ENCODE measurements at regions not wholly inside any gene's neighbourhood (a gene's known extent, or its start where the extent isn't known, plus 50 kb on each side); places are given as distances from the start of the nearest gene placed in this dataset.

- no peak for DNase-seq (ENCODE audit: low read depth)
Measured at GRCh38 chr13:63420685-63421084, 2005.0 kb upstream of the PCDH20 start.

DNA sequence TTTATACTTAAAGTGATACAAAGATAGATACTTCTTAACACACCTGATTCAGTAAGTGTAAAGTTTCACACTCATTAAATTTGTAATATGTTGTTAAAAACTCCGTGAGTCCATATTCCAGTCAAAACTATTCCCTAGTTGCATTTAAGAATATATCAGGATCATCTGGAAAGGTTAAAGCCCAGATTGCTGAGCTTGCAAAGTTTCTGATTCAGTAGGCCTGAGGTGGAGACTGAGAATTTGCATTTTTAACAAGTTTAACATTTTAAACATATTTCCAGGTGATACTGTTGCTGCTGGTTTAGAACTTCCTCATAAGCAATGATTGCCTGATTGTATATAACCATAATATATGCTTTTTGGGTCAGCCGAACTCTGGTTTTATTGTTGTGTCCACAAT is 1998.6 kb upstream of the PCDH20 start:
- no peak for DNase-seq (ENCODE audit: low read depth)

DNA sequence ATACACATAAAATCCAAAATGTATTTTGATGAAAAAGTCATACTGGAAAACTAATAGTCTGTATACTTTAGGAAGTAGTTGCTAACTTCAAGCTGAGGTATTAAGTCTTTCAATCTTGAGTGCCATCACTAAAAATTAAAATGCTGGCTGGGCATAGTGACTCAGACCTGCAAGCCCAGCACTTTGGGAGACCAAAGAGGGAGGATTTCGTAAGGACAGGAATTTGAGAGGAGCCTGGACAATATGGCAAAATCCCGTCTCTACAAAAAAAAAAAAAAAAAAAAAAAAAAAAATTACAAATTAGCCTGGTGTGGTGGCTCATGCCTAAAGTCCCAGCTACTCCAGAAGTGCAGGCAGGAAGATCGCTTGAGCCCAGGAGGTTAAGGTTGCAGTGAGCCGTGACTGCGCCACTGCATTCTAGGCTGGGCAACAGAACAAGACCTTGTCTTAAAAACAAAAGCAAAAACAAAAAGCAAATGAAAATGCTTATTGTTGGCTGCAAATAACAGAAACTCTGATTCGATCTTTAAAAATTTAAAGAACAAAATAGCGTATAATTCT is 1994.2 kb upstream of the PCDH20 start:
- peak; percentile 70 for DNase-seq (ENCODE audit: low read depth)

DNA sequence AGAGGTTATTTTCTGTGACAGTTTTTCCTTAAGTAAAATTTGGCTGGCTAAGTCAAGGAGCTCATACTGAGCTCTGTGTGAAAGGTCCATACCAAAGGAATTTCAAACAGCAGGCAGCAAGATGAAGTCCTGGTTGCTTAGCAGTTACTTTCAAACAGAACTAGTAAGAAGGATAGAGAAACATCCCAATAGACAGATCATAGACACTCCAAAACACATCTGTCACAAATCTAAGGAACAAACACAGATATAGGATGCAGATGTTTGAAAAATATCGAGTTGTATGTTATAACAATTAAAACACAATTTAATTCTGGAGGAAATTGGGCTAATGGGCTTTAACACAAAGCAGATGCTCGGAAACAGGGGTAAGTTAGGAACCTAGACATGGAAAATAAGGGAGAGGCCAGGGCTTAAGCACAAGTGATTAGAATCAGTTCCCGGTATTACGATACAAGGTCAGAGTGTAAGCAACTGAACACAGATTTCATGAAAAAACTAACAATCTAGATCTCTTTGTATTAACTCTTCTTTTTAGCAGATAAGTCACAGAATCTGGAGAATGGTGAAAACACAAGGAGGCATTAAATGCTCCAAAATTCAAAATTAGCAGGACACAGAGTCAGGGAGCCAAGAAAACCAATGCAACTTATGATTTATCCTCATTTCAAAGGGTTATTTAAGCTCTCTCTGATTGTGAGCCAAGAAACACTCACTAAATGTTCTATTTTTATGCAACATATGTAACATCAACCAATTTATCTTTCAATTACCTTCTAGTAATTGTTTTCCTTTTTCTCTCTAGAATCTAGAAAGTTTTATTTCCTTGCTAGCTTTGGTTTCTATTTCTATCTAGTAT is 1992.9 kb upstream of the PCDH20 start:
- DNase-seq (ENCODE audit: low read depth), result peak; percentile 70

GRCh38 chr13:63403733-63404132 is 1988.1 kb upstream of the PCDH20 start:
- peak; percentile 52 for DNase-seq (ENCODE audit: low read depth)

GRCh38 chr13:63396746-63397145 is 1981.1 kb upstream of the PCDH20 start:
- no peak for DNase-seq (ENCODE audit: low read depth)

DNA sequence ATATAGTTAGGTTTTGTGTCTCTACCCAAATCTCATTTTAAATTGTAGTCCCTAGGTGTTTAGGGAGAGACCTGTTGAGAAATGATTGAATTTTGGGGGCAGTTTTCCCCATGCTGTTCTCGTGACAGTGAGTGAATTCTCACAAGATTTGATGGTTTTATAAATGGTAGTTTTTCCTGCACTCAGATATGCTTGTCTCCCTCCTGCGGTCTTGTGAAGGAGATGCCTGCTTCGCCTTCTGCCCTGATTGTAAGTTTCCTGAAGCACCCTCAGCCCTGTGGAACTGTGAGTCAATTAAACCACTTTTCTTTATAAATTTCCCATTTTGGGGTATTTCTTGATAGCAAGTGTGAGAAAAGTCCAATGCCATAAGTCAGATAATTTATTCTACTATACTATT is 1977.5 kb upstream of the PCDH20 start:
- DNase-seq (ENCODE audit: low read depth), result no peak

DNA sequence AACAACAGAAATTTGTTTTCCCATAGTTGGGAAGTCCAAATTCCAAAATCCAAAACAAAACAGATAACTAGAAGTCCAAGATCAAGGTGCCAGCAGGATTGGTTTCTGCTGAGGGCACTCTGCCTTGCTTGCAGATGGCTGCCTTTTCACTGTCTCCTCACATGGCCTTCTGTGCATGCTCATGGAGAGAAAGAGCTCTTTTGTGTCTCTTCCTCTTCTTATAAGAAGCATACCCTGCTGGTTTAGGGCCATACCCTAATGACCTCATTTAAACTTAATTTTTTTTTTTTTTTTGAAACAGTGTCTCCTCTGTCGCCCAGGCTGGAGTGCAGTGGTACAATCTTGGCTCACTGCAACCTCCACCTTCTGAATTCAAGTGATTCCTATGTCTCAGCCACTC is 1974.1 kb upstream of the PCDH20 start:
- DNase-seq (ENCODE audit: low read depth), result no peak

DNA sequence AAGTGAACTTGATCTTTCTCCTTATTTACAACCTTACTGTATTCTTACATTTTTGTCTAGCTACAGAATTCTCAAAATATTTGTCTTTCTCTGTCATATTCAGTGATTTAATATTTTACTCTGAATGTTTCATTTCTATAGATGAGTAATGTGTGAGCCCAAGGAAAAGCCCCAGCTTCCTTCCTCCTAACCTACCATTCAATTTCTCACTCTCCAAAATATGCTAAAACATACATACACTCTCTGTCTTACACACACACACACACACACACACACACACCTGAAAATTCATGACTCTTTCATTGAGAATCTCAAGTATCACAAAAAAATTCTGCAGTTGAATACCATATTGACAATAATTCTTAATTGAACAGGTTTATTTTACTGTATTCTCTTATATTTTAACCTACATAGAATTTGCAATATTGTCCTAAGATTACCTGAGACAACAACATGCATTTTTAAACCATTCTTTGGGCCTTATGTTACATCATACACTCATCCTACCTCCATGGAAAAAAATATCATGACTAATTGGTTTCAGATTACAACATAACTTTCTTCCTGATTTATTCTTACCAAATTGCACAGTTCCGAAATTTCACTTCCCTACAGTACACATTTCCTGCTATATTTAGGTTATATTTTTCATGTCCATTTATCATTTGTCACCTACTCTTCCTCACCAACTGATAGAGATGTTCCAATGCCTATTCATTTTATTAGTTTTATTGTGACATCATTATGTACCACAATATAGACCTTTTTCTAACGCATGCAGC is 1965.6 kb upstream of the PCDH20 start:
- DNase-seq (ENCODE audit: low read depth), result no peak

- DNase-seq (ENCODE audit: low read depth), result no peak
Measured at GRCh38 chr13:63377986-63378385, 1962.3 kb upstream of the PCDH20 start.

GRCh38 chr13:63370101-63370500 is 1954.5 kb upstream of the PCDH20 start:
- no peak for DNase-seq (ENCODE audit: low read depth)

- no peak for DNase-seq (ENCODE audit: low read depth)
Measured at GRCh38 chr13:63367522-63368198, 1952.0 kb upstream of the PCDH20 start.

- no peak for DNase-seq (ENCODE audit: low read depth)
Measured at GRCh38 chr13:63364159-63364558, 1948.5 kb upstream of the PCDH20 start.

DNA sequence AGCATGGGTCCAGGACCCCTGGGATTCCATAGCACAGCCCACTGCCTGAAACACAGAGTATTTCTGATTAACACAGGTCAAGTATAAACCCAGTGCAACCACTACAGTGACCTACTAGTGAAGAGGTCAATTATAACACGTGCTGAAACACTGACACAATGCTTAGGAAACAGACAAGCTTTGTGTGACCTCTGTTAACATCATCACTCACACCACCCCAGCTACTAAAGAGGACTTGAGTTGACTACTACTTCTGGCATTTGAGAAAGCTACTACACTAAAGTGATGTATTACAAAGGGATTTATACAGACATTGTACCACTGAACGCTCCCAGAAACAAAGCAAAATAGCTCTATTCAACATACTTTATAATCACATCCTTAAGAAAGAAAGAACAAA is 1935.9 kb upstream of the PCDH20 start:
- no peak for DNase-seq (ENCODE audit: low read depth)

GRCh38 chr13:63351081-63351480 is 1935.4 kb upstream of the PCDH20 start:
- peak; percentile 9 for DNase-seq (ENCODE audit: low read depth)

GRCh38 chr13:63345835-63346234 is 1930.2 kb upstream of the PCDH20 start:
- no peak for DNase-seq (ENCODE audit: low read depth)

- no peak for DNase-seq (ENCODE audit: low read depth)
Measured at GRCh38 chr13:63344711-63345110, 1929.1 kb upstream of the PCDH20 start.

DNA sequence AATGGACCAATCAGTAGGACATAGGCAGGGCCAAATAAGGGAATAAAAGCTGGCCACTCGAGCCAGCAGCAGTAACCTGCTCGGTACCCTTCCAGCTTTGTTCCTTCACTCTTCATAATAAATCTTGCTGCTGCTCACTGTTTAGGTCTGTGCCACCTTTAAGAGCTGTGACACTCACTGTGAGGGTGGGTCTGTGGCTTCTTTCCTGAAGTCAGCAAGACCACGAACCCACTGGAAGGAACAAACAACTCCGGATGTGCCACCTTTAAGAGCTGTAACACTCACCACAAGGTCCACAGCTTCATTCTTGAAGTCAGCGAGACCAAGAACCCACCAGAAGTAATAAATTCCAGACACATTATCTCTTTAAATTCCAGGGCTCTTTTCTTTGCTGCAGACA is 1922.3 kb upstream of the PCDH20 start:
- no peak for DNase-seq (ENCODE audit: low read depth)

DNA sequence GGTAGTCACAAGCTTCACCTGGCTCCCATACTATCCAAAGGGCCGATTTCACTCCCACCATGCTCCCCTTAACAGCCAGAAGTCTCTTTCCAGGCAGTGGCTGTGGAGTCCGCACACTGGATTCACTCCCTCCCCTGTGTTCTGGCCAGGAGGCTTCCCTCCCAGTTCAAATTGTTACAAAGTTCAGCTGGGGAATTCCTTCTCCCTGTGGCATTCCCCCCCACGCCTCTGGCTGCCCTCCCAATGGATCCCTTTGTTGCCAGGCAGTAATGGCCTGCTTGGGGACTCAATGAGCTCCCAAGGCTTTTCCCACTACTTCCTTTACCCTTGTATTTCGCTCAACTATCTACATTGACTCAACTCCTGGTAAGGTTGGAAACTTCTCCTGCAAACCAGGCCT is 1921.4 kb upstream of the PCDH20 start:
- no peak for DNase-seq (ENCODE audit: low read depth)

DNA sequence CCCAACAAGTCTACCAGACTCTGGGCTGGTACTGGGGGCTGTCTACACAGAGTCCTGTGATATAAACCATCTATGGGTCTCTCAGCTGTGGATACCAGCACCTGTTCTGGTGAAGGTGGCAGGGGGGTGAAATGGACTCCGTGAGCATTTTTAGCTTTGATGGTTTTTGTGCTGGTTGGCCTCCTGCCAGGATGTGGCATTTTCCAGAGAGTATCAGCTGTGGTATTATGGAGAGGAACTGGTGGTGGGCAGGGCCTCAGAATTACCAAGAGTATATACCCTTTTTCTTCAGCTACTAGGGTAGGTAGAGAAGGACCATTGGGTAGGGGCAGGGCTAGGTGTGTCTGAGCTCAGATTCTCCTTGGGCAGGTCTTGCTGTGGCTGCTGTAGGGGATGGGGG is 1920.9 kb upstream of the PCDH20 start:
- no peak for DNase-seq (ENCODE audit: low read depth)

DNA sequence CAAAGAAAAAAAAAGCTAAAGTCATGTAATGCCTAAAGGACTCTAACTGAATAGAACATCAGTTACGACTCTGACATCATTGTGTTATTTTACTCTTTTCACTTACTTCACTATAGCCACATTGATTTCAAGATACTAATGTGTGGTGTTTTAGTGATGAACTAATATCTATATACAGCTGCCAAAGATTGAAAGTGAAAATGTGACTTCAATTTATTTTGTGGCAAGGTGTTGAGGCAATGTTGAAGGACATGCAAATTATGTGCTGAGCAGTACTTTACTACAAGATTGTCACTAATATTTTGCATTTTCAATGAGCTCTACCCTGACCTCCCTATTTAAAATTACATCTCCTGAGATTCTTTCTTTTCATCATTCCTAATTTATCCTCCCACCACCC is 1911.9 kb upstream of the PCDH20 start:
- no peak for DNase-seq (ENCODE audit: low read depth)

GRCh38 chr13:63323441-63323840 is 1907.8 kb upstream of the PCDH20 start:
- DNase-seq (ENCODE audit: low read depth), result no peak

DNA sequence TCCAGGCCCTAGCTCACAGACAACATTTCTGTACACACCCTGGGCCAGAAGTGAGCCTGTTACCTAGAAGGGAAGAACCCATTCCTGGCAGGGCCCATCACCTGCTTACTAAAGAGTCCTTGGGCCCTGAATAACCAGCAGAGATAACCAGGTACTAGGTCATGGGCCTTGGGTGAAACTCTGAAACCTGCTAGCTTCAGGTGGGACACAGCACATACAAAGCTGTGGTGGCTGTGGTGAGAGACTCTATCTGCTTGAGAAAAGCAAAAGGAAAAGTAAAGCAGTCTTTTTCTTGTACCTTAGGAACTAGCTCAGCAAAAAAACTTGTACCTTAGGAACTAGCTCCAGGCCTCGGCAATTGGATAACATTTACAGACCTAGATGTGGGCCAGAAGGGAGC is 1895.9 kb upstream of the PCDH20 start:
- DNase-seq (ENCODE audit: low read depth), result no peak
